CD4-positive, CD25-positive, alpha-beta regulatory T cell (primary cell): ENCODE measurements at regions not wholly inside any gene's neighbourhood (a gene's known extent, or its start where the extent isn't known, plus 50 kb on each side); places are given as distances from the start of the nearest gene placed in this dataset.
A peak's percentile ranks its signal among the peaks of the same experiment; 100 is the strongest.

ENCODE experiments used
- ATAC-seq, 2 donors: fragments of 150-1000 bp; cut with Tn5 transposase; one replicate each; pipeline ENCODE4 v1.10.0; 2021; ENCODE audit warnings: low read depth in 2 of 2, moderate number of reproducible peaks in 2 of 2, moderate library complexity in 1 of 2
- DNase-seq, 3 donors: peaks; one replicate each; pipeline versions ENCODE4 v3.0.0 to v3.0.0-alpha.2; 2012 to 2022; ENCODE audit warnings: mixed read lengths in 1 of 3
- H3K27ac ChIP-seq: one replicate; pipeline ENCODE4 v1.7.0; 2013; ENCODE audit warnings: mild to moderate bottlenecking, low read length; ENCODE audit not compliant: insufficient read depth, poor library complexity, severe bottlenecking
- H3K27me3 ChIP-seq: one replicate; pipeline ENCODE4 v1.7.0; 2013; ENCODE audit warnings: low read length; ENCODE audit not compliant: control insufficient read depth, insufficient read depth
- H3K36me3 ChIP-seq: one replicate; pipeline ENCODE4 v1.7.0; 2013; ENCODE audit warnings: mild to moderate bottlenecking, low read length, moderate library complexity; ENCODE audit not compliant: control insufficient read depth, insufficient read depth
- H3K4me1 ChIP-seq: 2 replicates; pipeline ENCODE4 v1.7.0; 2013; ENCODE audit warnings: mild to moderate bottlenecking, low read length; ENCODE audit not compliant: insufficient read depth, control insufficient read depth, poor library complexity, severe bottlenecking
- H3K4me3 ChIP-seq: one replicate; pipeline ENCODE4 v1.7.0; 2013; ENCODE audit warnings: low read depth, mild to moderate bottlenecking, low read length, moderate library complexity
- H3K9me3 ChIP-seq, 2 experiments: 1 replicate in 1 of 2; 2 replicates in 1 of 2; pipeline ENCODE4 v1.7.0; 2013; ENCODE audit warnings: low read length in 2 of 2, mild to moderate bottlenecking in 1 of 2, moderate library complexity in 1 of 2; ENCODE audit not compliant: control insufficient read depth in 2 of 2
- H3K27ac Mint-ChIP-seq, 3 donors: one replicate each; pipeline ENCODE4 v1.8.0; 2020 to 2022; ENCODE audit warnings: mild to moderate bottlenecking in 3 of 3, mixed read lengths in 3 of 3, moderate library complexity in 2 of 3
- H3K27me3 Mint-ChIP-seq: one replicate; pipeline ENCODE4 v1.8.0; 2022; ENCODE audit warnings: mild to moderate bottlenecking, mixed read lengths
- H3K36me3 Mint-ChIP-seq: one replicate; pipeline ENCODE4 v1.8.0; 2020; ENCODE audit warnings: mixed read lengths
- H3K4me1 Mint-ChIP-seq, 4 donors: one replicate each; pipeline ENCODE4 v1.8.0; 2020 to 2022; ENCODE audit warnings: mixed read lengths in 4 of 4, mild to moderate bottlenecking in 1 of 4
- H3K4me3 Mint-ChIP-seq, 4 donors: one replicate each; pipeline ENCODE4 v1.8.0; 2020 to 2022; ENCODE audit warnings: mild to moderate bottlenecking in 4 of 4, mixed read lengths in 4 of 4, moderate library complexity in 3 of 4
- H3K9me3 Mint-ChIP-seq, 7 donors: one replicate each; pipeline ENCODE4 v1.8.0; 2020 to 2022; ENCODE audit warnings: mixed read lengths in 7 of 7, mild to moderate bottlenecking in 3 of 7, moderate library complexity in 2 of 7

DNA sequence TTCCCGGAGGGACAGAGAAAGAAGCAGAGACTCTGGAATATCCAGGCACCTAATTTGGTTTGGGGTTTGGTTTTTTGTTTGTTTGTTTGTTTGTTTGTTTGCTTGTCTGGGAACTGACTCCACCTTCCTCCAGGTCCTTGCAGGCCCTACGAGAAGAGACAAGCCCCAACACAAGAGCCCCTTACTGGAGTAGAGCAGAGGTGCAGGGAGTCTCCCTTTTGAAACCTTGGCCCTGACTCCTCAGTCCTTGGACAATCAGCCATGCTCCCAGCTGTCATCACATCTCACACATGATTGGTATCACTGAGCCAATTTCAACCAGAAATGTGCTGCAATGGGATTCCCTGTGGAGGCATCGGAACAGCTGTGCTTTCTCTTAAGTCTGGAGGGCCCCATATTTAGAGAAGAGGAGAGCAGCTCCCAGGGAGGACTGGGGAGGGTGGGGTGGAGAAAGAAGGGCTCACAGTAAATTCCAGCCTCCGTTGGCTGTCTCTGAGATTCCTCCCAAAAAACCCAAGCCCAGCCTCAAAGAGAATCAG, 279.9 kb upstream of the NCKAP5 start:
- no peak overlapping the region for H3K4me3 ChIP-seq
- no peak for DNase-seq
- no peaks in the 10 kb centered on the region for H3K4me1 ChIP-seq
- peaks cover 0 to 2% (median 0%) of the 10 kb centered on the region in 7 donors for H3K9me3 Mint-ChIP-seq
- H3K36me3 Mint-ChIP-seq: no peaks in the 10 kb centered on the region
- H3K27ac ChIP-seq: no peak overlapping the region
- H3K4me1 Mint-ChIP-seq: peaks cover 0 to 5% (median 0%) of the 10 kb centered on the region in 4 donors
- no peaks in the 10 kb centered on the region for H3K9me3 ChIP-seq
- H3K36me3 ChIP-seq: no peaks in the 10 kb centered on the region
- H3K27me3 Mint-ChIP-seq: peaks cover 23% of the 10 kb centered on the region
- no peak overlapping the region for H3K4me3 Mint-ChIP-seq
- H3K27ac Mint-ChIP-seq: no peak overlapping the region
- H3K27me3 ChIP-seq: no peaks in the 10 kb centered on the region
- no peak for ATAC-seq

DNA sequence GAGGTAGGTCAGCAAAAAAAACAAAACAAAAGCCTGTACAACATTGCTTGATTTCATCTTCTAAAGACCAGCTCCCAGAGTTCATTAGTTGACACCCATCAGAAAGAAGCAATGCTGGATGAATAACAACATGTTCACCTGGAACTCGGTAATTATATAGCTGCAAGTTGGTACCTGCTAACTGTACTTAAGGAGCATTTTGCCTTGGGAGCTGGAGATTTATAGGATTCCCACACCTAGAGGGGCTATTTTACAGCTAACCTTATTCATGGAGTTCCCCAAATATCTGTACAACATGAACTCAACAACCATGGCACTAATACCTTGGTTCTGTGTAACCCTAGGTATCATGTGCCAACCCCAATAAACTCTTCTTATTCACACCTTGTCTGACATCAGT, 281.1 kb upstream of the NCKAP5 start:
- H3K4me3 ChIP-seq: no peak overlapping the region
- Mint-ChIP-seq H3K27ac (no peak overlapping the region), H3K27me3 (peaks cover 14% of the 10 kb centered on the region), H3K4me1 (no peaks in the 10 kb centered on the region), H3K9me3 (peaks cover 0 to 2% (median 0%) of the 10 kb centered on the region in 7 donors), H3K4me3 (no peak overlapping the region), H3K36me3 (no peaks in the 10 kb centered on the region)
- ATAC-seq (no peak), DNase-seq (no peak)
- H3K36me3 ChIP-seq: no peaks in the 10 kb centered on the region
- no peaks in the 10 kb centered on the region for H3K9me3 ChIP-seq
- H3K27me3 ChIP-seq: no peaks in the 10 kb centered on the region
- no peaks in the 10 kb centered on the region for H3K4me1 ChIP-seq
- no peak overlapping the region for H3K27ac ChIP-seq

DNA sequence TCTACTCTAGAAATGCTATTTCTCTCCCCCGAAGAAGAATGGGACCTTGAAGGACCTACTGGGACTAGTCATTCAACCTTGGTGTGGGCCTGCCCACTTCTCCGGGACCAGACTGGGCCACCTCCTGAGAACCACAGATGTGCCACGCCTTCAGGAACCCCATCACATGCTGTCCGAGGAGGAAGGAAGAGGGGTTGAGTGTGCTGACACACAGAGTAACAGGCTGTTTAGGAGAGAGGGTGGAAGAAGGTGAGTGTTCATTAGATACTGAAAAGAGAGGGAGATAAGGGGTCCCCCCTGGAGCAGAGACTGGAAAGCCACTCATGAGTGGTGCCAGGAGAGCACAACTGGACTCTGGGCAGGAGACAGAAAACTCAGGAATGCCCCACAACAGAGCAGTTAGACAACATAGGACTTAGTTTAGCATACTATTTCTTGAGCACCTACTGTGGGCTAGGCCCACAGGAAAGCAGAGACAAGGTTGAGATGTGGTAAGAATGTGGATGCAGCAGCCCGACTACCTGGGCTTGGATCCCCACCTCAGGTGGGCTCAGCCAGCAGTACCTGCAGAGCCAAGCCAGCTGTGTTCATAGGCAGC, 286.4 kb upstream of the NCKAP5 start:
- H3K27ac ChIP-seq: no peak overlapping the region
- peaks cover 0 to 2% (median 0%) of the 10 kb centered on the region in 7 donors for H3K9me3 Mint-ChIP-seq
- H3K4me1 ChIP-seq: no peaks in the 10 kb centered on the region
- no peak overlapping the region for H3K27ac Mint-ChIP-seq
- no peaks in the 10 kb centered on the region for H3K27me3 ChIP-seq
- no peak overlapping the region for H3K4me3 Mint-ChIP-seq
- H3K4me3 ChIP-seq: no peak overlapping the region
- H3K4me1 Mint-ChIP-seq: no peaks in the 10 kb centered on the region
- H3K27me3 Mint-ChIP-seq: no peaks in the 10 kb centered on the region
- no peak for ATAC-seq
- H3K9me3 ChIP-seq: no peaks in the 10 kb centered on the region
- H3K36me3 Mint-ChIP-seq: no peaks in the 10 kb centered on the region
- no peaks in the 10 kb centered on the region for H3K36me3 ChIP-seq
- no peak for DNase-seq

DNA sequence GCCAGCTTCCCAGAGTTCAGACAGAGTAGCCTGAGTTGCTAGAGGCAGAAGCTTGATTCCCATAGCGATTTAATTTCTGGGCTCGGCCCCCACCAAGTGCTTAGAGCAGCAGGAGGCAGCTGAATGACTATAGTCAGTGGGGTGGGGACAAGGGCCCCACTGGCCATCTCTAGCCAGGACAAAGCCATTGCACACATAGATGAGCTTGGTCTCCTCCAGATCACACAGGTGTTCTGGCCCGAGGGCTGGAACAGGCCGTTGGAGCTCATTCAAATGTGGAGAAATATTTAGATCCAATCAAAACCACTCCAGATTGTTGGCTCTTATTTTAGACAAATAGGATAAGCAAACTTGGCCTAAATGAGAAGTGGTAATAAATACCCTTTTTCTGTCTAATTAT, 287.3 kb upstream of the NCKAP5 start:
- DNase-seq: no peak

DNA sequence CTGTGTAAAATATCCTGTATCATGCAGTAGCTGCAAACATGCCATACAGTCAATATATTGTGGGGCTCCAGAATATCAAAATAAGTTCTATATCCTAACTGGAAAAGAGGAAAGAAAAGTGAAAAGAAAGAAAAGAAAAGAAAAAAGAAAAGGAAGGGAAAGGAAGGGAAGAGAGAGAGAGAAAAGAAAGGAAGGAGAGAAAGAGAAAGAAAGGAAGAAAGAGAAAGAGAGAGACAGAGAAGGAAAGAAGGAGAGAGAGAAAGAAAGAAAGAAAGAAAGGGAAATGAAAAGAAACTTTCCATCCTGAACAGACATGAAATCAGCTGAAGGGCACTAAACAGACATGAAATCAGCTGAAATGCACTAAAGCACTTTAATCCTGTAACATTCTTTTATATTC, 288.4 kb upstream of the NCKAP5 start:
- Histone ChIP-seq H3K4me3 (no peak overlapping the region), H3K36me3 (no peaks in the 10 kb centered on the region), H3K27me3 (no peaks in the 10 kb centered on the region), H3K27ac (no peak overlapping the region), H3K9me3 (no peaks in the 10 kb centered on the region), H3K4me1 (no peaks in the 10 kb centered on the region)
- peak overlapping the region in 1 of 3 donors; percentile 43 for H3K27ac Mint-ChIP-seq
- H3K27me3 Mint-ChIP-seq: no peaks in the 10 kb centered on the region
- no peaks in the 10 kb centered on the region for H3K36me3 Mint-ChIP-seq
- no peak for DNase-seq
- peaks cover 0 to 2% (median 0%) of the 10 kb centered on the region in 7 donors for H3K9me3 Mint-ChIP-seq
- no peak overlapping the region for H3K4me3 Mint-ChIP-seq
- ATAC-seq: no peak
- H3K4me1 Mint-ChIP-seq: no peaks in the 10 kb centered on the region

More for the DNA sequence above, 287.3 kb upstream of the NCKAP5 start:
- Mint-ChIP-seq H3K27ac (no peak overlapping the region), H3K4me3 (no peak overlapping the region), H3K27me3 (no peaks in the 10 kb centered on the region), H3K9me3 (peaks cover 0 to 2% (median 0%) of the 10 kb centered on the region in 7 donors), H3K4me1 (no peaks in the 10 kb centered on the region), H3K36me3 (no peaks in the 10 kb centered on the region)
- no peaks in the 10 kb centered on the region for H3K27me3 ChIP-seq
- no peaks in the 10 kb centered on the region for H3K36me3 ChIP-seq
- no peaks in the 10 kb centered on the region for H3K9me3 ChIP-seq
- no peaks in the 10 kb centered on the region for H3K4me1 ChIP-seq
- no peak for ATAC-seq
- no peak overlapping the region for H3K27ac ChIP-seq
- no peak overlapping the region for H3K4me3 ChIP-seq

DNA sequence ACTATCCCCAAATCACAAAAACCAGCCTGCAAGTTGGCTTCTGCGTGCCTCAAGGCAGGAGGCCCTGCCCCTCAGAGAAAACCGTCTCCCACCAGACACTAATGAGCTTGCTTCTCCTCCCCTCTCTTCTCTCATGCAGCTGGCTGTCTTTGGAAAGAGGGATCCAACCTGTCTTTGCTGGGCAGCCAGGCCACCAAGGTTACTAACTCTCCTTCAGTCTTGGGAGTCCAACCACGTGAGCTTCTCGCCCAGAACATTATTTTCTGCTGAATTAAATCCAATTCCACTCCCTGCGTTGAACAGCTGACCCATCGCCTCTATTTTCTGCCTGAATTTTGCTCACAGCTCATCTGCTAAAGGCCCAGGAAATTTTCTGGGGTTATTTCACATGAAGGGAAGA, 291.3 kb upstream of the NCKAP5 start:
- Histone ChIP-seq H3K9me3 (no peaks in the 10 kb centered on the region), H3K27me3 (no peaks in the 10 kb centered on the region), H3K36me3 (no peaks in the 10 kb centered on the region), H3K27ac (no peak overlapping the region), H3K4me3 (no peak overlapping the region), H3K4me1 (no peaks in the 10 kb centered on the region)
- Mint-ChIP-seq H3K9me3 (peaks cover 0 to 3% (median 0%) of the 10 kb centered on the region in 7 donors), H3K36me3 (no peaks in the 10 kb centered on the region), H3K4me3 (no peak overlapping the region), H3K27ac (no peak overlapping the region), H3K4me1 (no peaks in the 10 kb centered on the region), H3K27me3 (no peaks in the 10 kb centered on the region)
- ATAC-seq (no peak), DNase-seq (no peak)

DNA sequence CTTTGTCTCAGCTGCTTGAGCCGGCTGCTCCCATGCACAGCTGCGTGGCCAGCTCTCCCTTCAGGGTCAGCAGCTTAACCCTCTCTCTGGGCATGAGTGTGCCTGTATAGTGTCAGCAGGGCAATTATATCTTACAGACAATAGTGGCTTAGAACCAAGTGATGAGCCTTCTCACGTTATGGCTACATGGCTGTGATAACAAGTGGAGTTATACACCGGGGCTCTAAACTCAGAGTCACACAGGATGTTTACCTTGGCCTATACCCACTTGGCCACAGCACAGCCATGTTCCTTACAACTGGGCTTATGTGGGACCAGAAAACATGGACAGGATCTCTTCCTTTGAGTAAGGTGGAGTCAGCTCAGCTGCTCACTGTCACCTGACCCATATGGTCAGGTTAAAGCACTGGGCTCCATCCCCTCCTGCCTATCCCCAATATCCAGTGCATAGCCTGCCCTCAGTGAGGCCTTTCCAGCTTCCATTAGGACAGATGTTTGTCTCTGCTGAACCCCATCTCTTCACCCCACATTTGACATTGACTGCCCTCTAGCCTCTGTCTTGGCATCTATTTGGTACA, 294.2 kb upstream of the NCKAP5 start:
- Histone ChIP-seq H3K27me3 (peaks cover 3% of the 10 kb centered on the region), H3K4me1 (no peaks in the 10 kb centered on the region), H3K9me3 (no peaks in the 10 kb centered on the region), H3K27ac (no peak overlapping the region), H3K4me3 (no peak overlapping the region), H3K36me3 (no peaks in the 10 kb centered on the region)
- no peak overlapping the region for H3K27ac Mint-ChIP-seq
- peaks cover 0 to 2% (median 0%) of the 10 kb centered on the region in 7 donors for H3K9me3 Mint-ChIP-seq
- no peak overlapping the region for H3K4me3 Mint-ChIP-seq
- H3K36me3 Mint-ChIP-seq: no peaks in the 10 kb centered on the region
- no peaks in the 10 kb centered on the region for H3K4me1 Mint-ChIP-seq
- H3K27me3 Mint-ChIP-seq: peaks cover 4% of the 10 kb centered on the region
- ATAC-seq (no peak), DNase-seq (no peak)
